Subcutaneous abdominal adipose tissue (tissue), 5 donors: ENCODE measurements at regions not wholly inside any gene's neighbourhood (a gene's known extent, or its start where the extent isn't known, plus 50 kb on each side); places are given as distances from the start of the nearest gene placed in this dataset.

Experiments used
- H3K27ac ChIP-seq: one replicate; pipeline ENCODE4 v1.7.0; 2013; ENCODE audit warnings: low read depth, mild to moderate bottlenecking, inconsistent platforms, low read length, moderate library complexity
- H3K27me3 ChIP-seq, 5 donors: one replicate each; pipeline ENCODE4 v1.7.0; 2013; ENCODE audit warnings: low read length in 5 of 5, inconsistent platforms in 1 of 5; ENCODE audit not compliant: control insufficient read depth in 5 of 5, insufficient read depth in 4 of 5
- H3K36me3 ChIP-seq, 5 donors: one replicate each; pipeline ENCODE4 v1.7.0; 2013; ENCODE audit warnings: low read length in 5 of 5; ENCODE audit not compliant: control insufficient read depth in 5 of 5, insufficient read depth in 5 of 5
- H3K4me1 ChIP-seq, 5 donors: one replicate each; pipeline ENCODE4 v1.7.0; 2013; ENCODE audit warnings: low read length in 5 of 5, mild to moderate bottlenecking in 3 of 5, moderate library complexity in 1 of 5; ENCODE audit not compliant: control insufficient read depth in 5 of 5, insufficient read depth in 5 of 5
- H3K4me3 ChIP-seq, 5 donors: one replicate each; pipeline ENCODE4 v1.7.0; 2013; ENCODE audit warnings: low read length in 5 of 5, low read depth in 1 of 5
- H3K9ac ChIP-seq, 5 donors: one replicate each; pipeline ENCODE4 v1.7.0; 2013; ENCODE audit warnings: low read length in 5 of 5, mild to moderate bottlenecking in 4 of 5, moderate library complexity in 3 of 5
- H3K9me3 ChIP-seq, 5 donors: one replicate each; pipeline ENCODE4 v1.7.0; 2013; ENCODE audit warnings: low read length in 5 of 5; ENCODE audit not compliant: control insufficient read depth in 5 of 5
- donor health status: healthy.
- donor health status: healthy.
- donor health status: healthy.
- donor health status: healthy.
- donor health status: healthy.

GRCh38 chr6:145540741-145541140 is 194.6 kb downstream of the EPM2A start:
- Histone ChIP-seq H3K27me3 (no peaks in the 10 kb centered on the region), H3K4me3 (no peak overlapping the region), H3K4me1 (no peaks in the 10 kb centered on the region), H3K9ac (no peak overlapping the region), H3K36me3 (no peaks in the 10 kb centered on the region), H3K9me3 (no peaks in the 10 kb centered on the region), H3K27ac (no peak overlapping the region)

- Histone ChIP-seq H3K4me3 (no peak overlapping the region), H3K27me3 (no peaks in the 10 kb centered on the region), H3K27ac (no peak overlapping the region), H3K9me3 (no peaks in the 10 kb centered on the region), H3K36me3 (no peaks in the 10 kb centered on the region), H3K9ac (no peak overlapping the region), H3K4me1 (peaks cover 0 to 3% (median 0%) of the 10 kb centered on the region in 5 donors)
Observed at GRCh38 chr6:145544041-145544440, 191.3 kb downstream of the EPM2A start.

GRCh38 chr6:145544514-145544913 is 190.8 kb downstream of the EPM2A start:
- Histone ChIP-seq H3K4me3 (no peak overlapping the region), H3K4me1 (peaks cover 0 to 3% (median 0%) of the 10 kb centered on the region in 5 donors), H3K27ac (no peak overlapping the region), H3K9ac (no peak overlapping the region), H3K9me3 (no peaks in the 10 kb centered on the region), H3K36me3 (no peaks in the 10 kb centered on the region), H3K27me3 (no peaks in the 10 kb centered on the region)

GRCh38 chr6:145546265-145546664 is 189.1 kb downstream of the EPM2A start:
- H3K9ac ChIP-seq = no peak overlapping the region
- no peak overlapping the region for H3K4me3 ChIP-seq
- no peak overlapping the region for H3K27ac ChIP-seq
- H3K36me3 ChIP-seq = no peaks in the 10 kb centered on the region
- H3K27me3 ChIP-seq = no peaks in the 10 kb centered on the region
- peaks cover 0 to 6% (median 0%) of the 10 kb centered on the region in 5 donors for H3K4me1 ChIP-seq
- no peaks in the 10 kb centered on the region for H3K9me3 ChIP-seq

- Histone ChIP-seq H3K9me3 (no peaks in the 10 kb centered on the region), H3K36me3 (no peaks in the 10 kb centered on the region), H3K4me3 (no peak overlapping the region), H3K27me3 (no peaks in the 10 kb centered on the region), H3K4me1 (peaks cover 0 to 8% (median 0%) of the 10 kb centered on the region in 5 donors), H3K9ac (no peak overlapping the region), H3K27ac (no peak overlapping the region)
Observed at GRCh38 chr6:145547594-145548335, 187.6 kb downstream of the EPM2A start.

GRCh38 chr6:145548933-145549648 is 186.2 kb downstream of the EPM2A start:
- H3K36me3 ChIP-seq = no peaks in the 10 kb centered on the region
- H3K9me3 ChIP-seq = no peaks in the 10 kb centered on the region
- no peak overlapping the region for H3K9ac ChIP-seq
- H3K27me3 ChIP-seq = no peaks in the 10 kb centered on the region
- H3K27ac ChIP-seq = no peak overlapping the region
- peaks cover 0 to 8% (median 0%) of the 10 kb centered on the region in 5 donors for H3K4me1 ChIP-seq
- no peak overlapping the region for H3K4me3 ChIP-seq

- H3K27me3 ChIP-seq = no peaks in the 10 kb centered on the region
- H3K36me3 ChIP-seq = no peaks in the 10 kb centered on the region
- no peak overlapping the region for H3K4me3 ChIP-seq
Observed at GRCh38 chr6:145551164-145551563, 184.2 kb downstream of the EPM2A start.

GRCh38 chr6:145555084-145555483 is 180.2 kb downstream of the EPM2A start:
- Histone ChIP-seq H3K27ac (no peak overlapping the region), H3K9me3 (no peaks in the 10 kb centered on the region), H3K9ac (no peak overlapping the region)

More at GRCh38 chr6:145551164-145551563, 184.2 kb downstream of the EPM2A start:
- Histone ChIP-seq H3K4me1 (peaks cover 0 to 8% (median 0%) of the 10 kb centered on the region in 5 donors), H3K27ac (no peak overlapping the region), H3K9ac (no peak overlapping the region), H3K9me3 (no peaks in the 10 kb centered on the region)

GRCh38 chr6:145557474-145557873 is 177.8 kb downstream of the EPM2A start:
- Histone ChIP-seq H3K4me1 (no peaks in the 10 kb centered on the region), H3K4me3 (no peak overlapping the region), H3K27ac (no peak overlapping the region), H3K9ac (no peak overlapping the region), H3K36me3 (no peaks in the 10 kb centered on the region), H3K9me3 (no peaks in the 10 kb centered on the region), H3K27me3 (no peaks in the 10 kb centered on the region)

More at GRCh38 chr6:145555084-145555483, 180.2 kb downstream of the EPM2A start:
- Histone ChIP-seq H3K36me3 (no peaks in the 10 kb centered on the region), H3K4me1 (peaks cover 0 to 8% (median 0%) of the 10 kb centered on the region in 5 donors), H3K4me3 (no peak overlapping the region), H3K27me3 (no peaks in the 10 kb centered on the region)

GRCh38 chr6:145559836-145560235 is 175.5 kb downstream of the EPM2A start:
- Histone ChIP-seq H3K9me3 (no peaks in the 10 kb centered on the region), H3K36me3 (no peaks in the 10 kb centered on the region), H3K4me3 (no peak overlapping the region), H3K9ac (no peak overlapping the region), H3K27me3 (no peaks in the 10 kb centered on the region), H3K4me1 (no peaks in the 10 kb centered on the region), H3K27ac (no peak overlapping the region)
